ENCODE measurements at regions not wholly inside any gene's neighbourhood (a gene's known extent, or its start where the extent isn't known, plus 50 kb on each side); places are given as distances from the start of the nearest gene placed in this dataset.

- no peak overlapping the region for H3K4me2 ChIP-seq (ENCODE audit: insufficient read depth, low read length)
- CTCF ChIA-PET (ENCODE audit: low intra/inter-chr PET ratio) = no interaction called here
- no peaks in the 10 kb centered on the region for H3K79me2 ChIP-seq (ENCODE audit: control insufficient read depth, insufficient read depth, low read length)
- no peak overlapping the region for H3K9ac ChIP-seq (ENCODE audit: insufficient read depth in 1 of 2, low read depth in 2 of 2, low read length in 2 of 2)
- in situ Hi-C loops (cut with MboI) (no loop called here), intact Hi-C loops (cut with micrococcal nuclease) (no loop called here)
- H3K9me3 ChIP-seq (replicated peaks; ENCODE audit: control insufficient read depth, insufficient read depth, low read depth, low read length) = no peaks in the 10 kb centered on the region
- POLR2A ChIA-PET = no interaction called here
- ATAC-seq (no peak), DNase-seq (ENCODE audit: extremely low read depth in 1 of 4, low spot score in 3 of 4) (no peak), FAIRE-seq (no peak)
- BruUV-seq (replicated peaks) = no TSS peak
- no peak overlapping the region for H2AFZ ChIP-seq (ENCODE audit: low read depth, low read length)
- no peaks in the 10 kb centered on the region for H3K27me3 ChIP-seq (ENCODE audit: control insufficient read depth in 2 of 2, insufficient read depth in 2 of 2, low read length in 2 of 2)
- H3K4me1 ChIP-seq (replicated peaks in 1 of 2; ENCODE audit: control insufficient read depth in 2 of 2, insufficient read depth in 2 of 2, low read length in 2 of 2) = no peaks in the 10 kb centered on the region
- 4% methylated on average over 3 of the region's 3 CpGs for WGBS (ENCODE audit: insufficient coverage, low coverage, missing lambda C conversion rate)
- H3K4me3 ChIP-seq = no peak overlapping the region
- no peak overlapping the region for H3K27ac ChIP-seq (ENCODE audit: extremely low read depth, low read depth, low read length)
- no peaks in the 10 kb centered on the region for H3K9me1 ChIP-seq (ENCODE audit: control insufficient read depth, insufficient read depth, low read length)
- TF ChIP-seq ZBTB7A (IDR thresholded peaks at IDR 0.05; ENCODE audit: borderline replicate concordance, control insufficient read depth, low read depth, low read length) (no peak), PYGO2 (tag; IDR thresholded peaks at IDR 0.05) (no peak), ATF2 (CRISPR knock-in tag; IDR thresholded peaks at IDR 0.05) (no peak), MLX (CRISPR knock-in tag; conservative IDR thresholded peaks at IDR 0.05) (no peak), EWSR1 (IDR thresholded peaks at IDR 0.05; ENCODE audit: borderline replicate concordance, low read depth, partially characterized antibody) (no peak), KLF6 (CRISPR knock-in tag; IDR thresholded peaks at IDR 0.05; ENCODE audit: borderline replicate concordance) (no peak), ZNF717 (CRISPR knock-in tag; IDR thresholded peaks at IDR 0.05) (no peak)
- H4K20me1 ChIP-seq (replicated peaks; ENCODE audit: control insufficient read depth, insufficient read depth, low read length) = no peaks in the 10 kb centered on the region
- H3K36me3 ChIP-seq (ENCODE audit: control insufficient read depth, insufficient read depth, low read length) = no peaks in the 10 kb centered on the region
Measured at GRCh38 chr1:193629875-193630274, 443.5 kb upstream of the B3GALT2 start.

All from K562 (cell line).